Adrenal gland (tissue), 9 donors: ENCODE measurements at regions not wholly inside any gene's neighbourhood (a gene's known extent, or its start where the extent isn't known, plus 50 kb on each side); places are given as distances from the start of the nearest gene placed in this dataset.

ENCODE experiments used
- DNase-seq, 7 donors: peaks; one replicate each; pipeline ENCODE4 v3.0.0-alpha.2; 2019 to 2020
- H3K27ac ChIP-seq, 5 donors: fragments of 200-600 bp; sonication (generic) in 4 of 5; 1 replicate in 3 of 5; 2 replicates in 2 of 5; pipeline versions ENCODE4 v1.5.1 to v1.8.0; 2016 to 2020; ENCODE audit warnings: mild to moderate bottlenecking in 1 of 5
- H3K27me3 ChIP-seq: fragments of 200-600 bp; 2 replicates; pipeline ENCODE4 v1.8.0; 2021
- H3K36me3 ChIP-seq, 2 donors: fragments of 200-600 bp; replicated peaks in 1 of 2; 1 replicate in 1 of 2; 2 replicates in 1 of 2; pipeline versions ENCODE4 v1.5.1 to v1.8.0; 2018 to 2022
- H3K4me1 ChIP-seq, 2 donors: fragments of 200-600 bp; replicated peaks in 1 of 2; 1 replicate in 1 of 2; 2 replicates in 1 of 2; pipeline versions ENCODE4 v1.5.1 to v1.8.0; 2018 to 2021
- H3K4me3 ChIP-seq, 4 donors: fragments of 200-600 bp; sonication (generic) in 3 of 4; one replicate each; pipeline ENCODE4 v1.5.1; 2016 to 2018
- H3K9me3 ChIP-seq, 3 donors: fragments of 200-600 bp; sonication (generic) in 1 of 3; replicated peaks in 1 of 3; 1 replicate in 2 of 3; 2 replicates in 1 of 3; pipeline versions ENCODE4 v1.5.1 to v1.8.0; 2016 to 2021
- CTCF ChIP-seq, 6 experiments: fragments of 450-650 bp in 4 of 6; fragments of 200-600 bp in 2 of 6; sonication (generic) in 1 of 6; IDR thresholded peaks; 1 replicate in 5 of 6; 2 replicates in 1 of 6; pipeline versions ENCODE4 v1.5.1 to v1.8.0; 2016 to 2021; ENCODE audit warnings: antibody characterized with exemption in 6 of 6, mild to moderate bottlenecking in 2 of 6, moderate library complexity in 1 of 6
- POLR2A ChIP-seq, 2 donors: fragments of 450-650 bp; IDR thresholded peaks; one replicate each; pipeline ENCODE4 v1.6.1; 2017; ENCODE audit warnings: antibody characterized with exemption in 2 of 2, mild to moderate bottlenecking in 2 of 2, moderate library complexity in 1 of 2
- WGBS, 4 donors: extraction: QIAGEN DNeasy Blood & Tissue Kit in 2 of 4; methylation state at CpG; one replicate each; pipeline versions ENCODE4 v1.1.5 to v1.1.7; 2013 to 2017; 5-methylcytosine and 5-hydroxymethylcytosine counted together
- intact Hi-C, 2 donors: fragments of 100-400 bp; cut with DNase I; formaldehyde crosslinking; loops; one replicate each; pipeline versions ENCODE4 v1.14.1 to v1.15.0; 2022 to 2023
- donor health status: healthy with polysubstance abuse.
- donor health status: Bipolar disorder and iron deficiency.
- donor health status: DM: yes; HTN: yes; CAD: no.
- donor health status: DM: no; HTN: no; CAD: no.
- donor health status: DM: no; HTN: no; CAD: no.

DNA sequence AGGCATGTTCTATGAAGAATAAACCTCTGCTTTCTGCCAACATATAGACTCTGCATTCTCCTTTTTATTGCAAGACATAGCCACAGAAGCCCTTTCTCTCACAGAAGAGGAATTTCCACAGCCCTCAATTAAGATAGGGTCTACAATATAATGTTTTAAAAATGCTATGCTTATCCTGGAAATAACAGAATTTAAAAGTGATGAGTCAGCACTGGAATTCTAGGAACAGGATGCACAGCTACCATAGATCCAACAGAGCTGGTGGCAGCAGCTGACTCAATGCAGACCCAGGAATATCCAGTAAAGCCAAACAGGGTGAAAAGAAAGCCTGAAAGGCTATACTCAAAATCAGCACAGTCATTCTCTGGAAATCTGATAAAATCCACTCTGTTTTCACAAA is 866.9 kb downstream of the TRIB2 start:
- H3K27me3 ChIP-seq, result no peaks in the 10 kb centered on the region
- H3K4me1 ChIP-seq, result no peaks in the 10 kb centered on the region
- no peak overlapping the region for H3K27ac ChIP-seq
- TF ChIP-seq CTCF (IDR thresholded peaks at IDR 0.05) (no peak), POLR2A (IDR thresholded peaks at IDR 0.05) (no peak)
- intact Hi-C loops, result no loop called here
- H3K4me3 ChIP-seq, result no peak overlapping the region
- no peak for DNase-seq
- no peaks in the 10 kb centered on the region for H3K9me3 ChIP-seq
- no peaks in the 10 kb centered on the region for H3K36me3 ChIP-seq

GRCh38 chr2:13584020-13584419 is 867.3 kb downstream of the TRIB2 start:
- intact Hi-C loops, result no loop called here
- H3K27ac ChIP-seq, result no peak overlapping the region
- no peak for TF ChIP-seq POLR2A (IDR thresholded peaks at IDR 0.05)
- no peak for TF ChIP-seq CTCF (IDR thresholded peaks at IDR 0.05)
- no peak overlapping the region for H3K4me3 ChIP-seq
- 64 to 76% (median 73%) methylated on average over 2 of the region's 2 CpGs for WGBS, 4 donors
- no peak for DNase-seq
- H3K27me3 ChIP-seq, result no peaks in the 10 kb centered on the region
- no peaks in the 10 kb centered on the region for H3K36me3 ChIP-seq
- H3K9me3 ChIP-seq, result no peaks in the 10 kb centered on the region
- no peaks in the 10 kb centered on the region for H3K4me1 ChIP-seq

- H3K27ac ChIP-seq, result no peak overlapping the region
- no peaks in the 10 kb centered on the region for H3K4me1 ChIP-seq
- no peaks in the 10 kb centered on the region for H3K27me3 ChIP-seq
- no peak for DNase-seq
- no peaks in the 10 kb centered on the region for H3K36me3 ChIP-seq
- H3K9me3 ChIP-seq, result no peaks in the 10 kb centered on the region
- TF ChIP-seq CTCF (IDR thresholded peaks at IDR 0.05), result no peak
- no peak for TF ChIP-seq POLR2A (IDR thresholded peaks at IDR 0.05)
- no peak overlapping the region for H3K4me3 ChIP-seq
- intact Hi-C loops, result no loop called here
Measured at GRCh38 chr2:13585732-13586131, 869.0 kb downstream of the TRIB2 start.

GRCh38 chr2:13596233-13596632 is 879.5 kb downstream of the TRIB2 start:
- TF ChIP-seq POLR2A (IDR thresholded peaks at IDR 0.05) (no peak), CTCF (IDR thresholded peaks at IDR 0.05) (no peak)
- DNase-seq, result no peak
- Histone ChIP-seq H3K4me1 (no peaks in the 10 kb centered on the region), H3K36me3 (no peaks in the 10 kb centered on the region), H3K27ac (no peak overlapping the region), H3K4me3 (no peak overlapping the region), H3K27me3 (no peaks in the 10 kb centered on the region), H3K9me3 (no peaks in the 10 kb centered on the region)
- intact Hi-C loops, result no loop called here
- 51 to 75% (median 62%) methylated on average over 4 of the region's 4 CpGs for WGBS, 4 donors
